CD4-positive, alpha-beta T cell treated with Interleukin-17A for 4 hours (primary cell): ENCODE measurements at regions not wholly inside any gene's neighbourhood (a gene's known extent, or its start where the extent isn't known, plus 50 kb on each side); places are given as distances from the start of the nearest gene placed in this dataset.

ENCODE experiments used
- DNase-seq: peaks from one replicate; pipeline ENCODE4 v3.0.0-alpha.2; 2020; ENCODE audit warnings: mixed read lengths

GRCh38 chrX:124862301-124862700 is 457.4 kb upstream of the TEX13C start:
- no peak for DNase-seq

- DNase-seq = no peak
Measured at GRCh38 chrX:124863303-124863702, 456.4 kb upstream of the TEX13C start.

- no peak for DNase-seq
Measured at GRCh38 chrX:124887572-124887971, 432.1 kb upstream of the TEX13C start.

- no peak for DNase-seq
Measured at GRCh38 chrX:124895947-124896346, 423.7 kb upstream of the TEX13C start.

GRCh38 chrX:124902953-124903352 is 416.7 kb upstream of the TEX13C start:
- no peak for DNase-seq

GRCh38 chrX:124910611-124911010 is 409.1 kb upstream of the TEX13C start:
- DNase-seq = no peak

GRCh38 chrX:124917011-124917410 is 402.7 kb upstream of the TEX13C start:
- DNase-seq = no peak

GRCh38 chrX:124925681-124926080 is 394.0 kb upstream of the TEX13C start:
- DNase-seq = no peak

- DNase-seq = no peak
Measured at GRCh38 chrX:124931241-124931640, 388.4 kb upstream of the TEX13C start.

GRCh38 chrX:124931958-124932357 is 387.7 kb upstream of the TEX13C start:
- no peak for DNase-seq

- DNase-seq = no peak
Measured at GRCh38 chrX:124938715-124939114, 381.0 kb upstream of the TEX13C start.

GRCh38 chrX:124940531-124940930 is 379.1 kb upstream of the TEX13C start:
- DNase-seq = no peak

- DNase-seq = no peak
Measured at GRCh38 chrX:124954402-124954801, 365.3 kb upstream of the TEX13C start.

- no peak for DNase-seq
Measured at GRCh38 chrX:124960454-124960853, 359.2 kb upstream of the TEX13C start.

- DNase-seq = no peak
Measured at GRCh38 chrX:124963717-124964116, 356.0 kb upstream of the TEX13C start, which contains the start of gene TENM1. TSS of gene TENM1 (minus strand) at chrX:124963817.

- no peak for DNase-seq
Measured at GRCh38 chrX:124975456-124975855, 344.2 kb upstream of the TEX13C start.

GRCh38 chrX:124981420-124981819 is 338.3 kb upstream of the TEX13C start:
- DNase-seq = no peak

GRCh38 chrX:124984140-124984813 is 335.4 kb upstream of the TEX13C start:
- DNase-seq = no peak

GRCh38 chrX:124986284-124986683 is 333.4 kb upstream of the TEX13C start:
- no peak for DNase-seq

- no peak for DNase-seq
Measured at GRCh38 chrX:124993735-124994134, 325.9 kb upstream of the TEX13C start.

- DNase-seq = no peak
Measured at GRCh38 chrX:124994404-124994803, 325.3 kb upstream of the TEX13C start.

GRCh38 chrX:125003746-125004446 is 315.8 kb upstream of the TEX13C start:
- no peak for DNase-seq

- DNase-seq = no peak
Measured at GRCh38 chrX:125004799-125005198, 314.9 kb upstream of the TEX13C start.

GRCh38 chrX:125005863-125006262 is 313.8 kb upstream of the TEX13C start:
- DNase-seq = no peak

GRCh38 chrX:125006704-125007103 is 313.0 kb upstream of the TEX13C start:
- DNase-seq = no peak
